Glutamatergic neuron (in vitro differentiated cells): ENCODE measurements at regions not wholly inside any gene's neighbourhood (a gene's known extent, or its start where the extent isn't known, plus 50 kb on each side); places are given as distances from the start of the nearest gene placed in this dataset.

Experiments used
- DNase-seq: peaks from one replicate; pipeline ENCODE4 v3.0.0; 2022
- H3K27ac Mint-ChIP-seq: one replicate; pipeline ENCODE4 v1.8.0; 2020; ENCODE audit warnings: mild to moderate bottlenecking, mixed read lengths, inconsistent platforms; ENCODE audit not compliant: unreplicated experiment
- H3K27me3 Mint-ChIP-seq: one replicate; pipeline ENCODE4 v1.8.0; 2020; ENCODE audit warnings: mild to moderate bottlenecking, moderate library complexity, mixed read lengths, inconsistent platforms; ENCODE audit not compliant: unreplicated experiment
- H3K36me3 Mint-ChIP-seq: one replicate; pipeline ENCODE4 v1.8.0; 2020; ENCODE audit warnings: mild to moderate bottlenecking, mixed read lengths, inconsistent platforms; ENCODE audit not compliant: unreplicated experiment
- H3K4me1 Mint-ChIP-seq: one replicate; pipeline ENCODE4 v1.8.0; 2020; ENCODE audit warnings: mild to moderate bottlenecking, low read depth, mixed read lengths, inconsistent platforms; ENCODE audit not compliant: unreplicated experiment
- H3K4me3 Mint-ChIP-seq: one replicate; pipeline ENCODE4 v1.8.0; 2020; ENCODE audit warnings: mild to moderate bottlenecking, mixed read lengths, inconsistent platforms; ENCODE audit not compliant: unreplicated experiment
- H3K9me3 Mint-ChIP-seq: one replicate; pipeline ENCODE4 v1.8.0; 2020; ENCODE audit warnings: mild to moderate bottlenecking, moderate library complexity, mixed read lengths, inconsistent platforms; ENCODE audit not compliant: unreplicated experiment
- CTCF ChIP-seq: fragments of 200-600 bp; sonication (generic); IDR thresholded peaks from one replicate; pipeline ENCODE4 v1.5.0; 2021; ENCODE audit not compliant: partially characterized antibody, unreplicated experiment

DNA sequence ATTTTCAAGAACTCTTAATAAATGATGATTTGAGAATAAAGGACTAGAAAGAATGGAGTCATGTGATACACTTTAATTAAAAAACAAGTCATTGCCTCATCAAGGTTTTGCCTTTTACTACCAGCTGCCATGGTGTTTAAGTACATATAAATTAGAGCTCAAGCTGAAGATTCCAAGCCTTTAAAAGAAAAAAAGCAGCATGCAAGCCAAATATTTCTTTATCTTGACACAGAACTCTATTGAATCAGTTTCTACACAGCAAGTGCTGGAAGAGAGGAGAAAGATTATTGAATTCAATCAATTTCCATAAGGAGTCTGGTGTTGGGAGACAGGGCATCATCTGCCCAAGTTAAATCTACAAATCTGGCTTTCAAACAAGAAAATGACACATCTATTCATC, 347.9 kb downstream of the WDR11 start:
- TF ChIP-seq CTCF, result no peak
- no peaks in the 10 kb centered on the region for H3K4me1 Mint-ChIP-seq
- H3K36me3 Mint-ChIP-seq, result peaks cover 5% of the 10 kb centered on the region
- no peaks in the 10 kb centered on the region for H3K27me3 Mint-ChIP-seq
- H3K4me3 Mint-ChIP-seq, result no peak overlapping the region
- DNase-seq, result no peak
- H3K9me3 Mint-ChIP-seq, result peaks cover 3% of the 10 kb centered on the region
- no peak overlapping the region for H3K27ac Mint-ChIP-seq

DNA sequence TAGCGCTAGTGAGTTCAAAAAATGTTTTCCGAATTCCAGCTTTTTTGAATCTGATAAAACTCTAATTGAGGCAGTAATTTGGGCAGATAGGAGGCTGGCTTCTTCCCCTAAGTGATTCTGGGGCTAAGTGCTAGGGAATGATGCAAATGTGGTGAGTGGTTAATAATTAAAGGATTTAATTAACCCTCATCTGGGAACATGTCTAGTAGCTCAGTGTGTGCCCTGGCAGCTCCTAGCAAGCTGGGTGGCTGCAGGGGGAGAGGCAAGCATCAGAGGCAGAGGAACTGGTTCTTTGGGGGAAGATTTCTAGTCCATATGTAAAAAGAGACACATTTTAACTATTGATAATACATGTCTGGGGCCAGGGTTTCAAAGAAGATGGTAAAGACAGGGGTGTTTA, 354.5 kb downstream of the WDR11 start:
- Mint-ChIP-seq H3K36me3 (no peaks in the 10 kb centered on the region), H3K4me3 (no peak overlapping the region), H3K27ac (no peak overlapping the region), H3K4me1 (peaks cover 2% of the 10 kb centered on the region), H3K27me3 (no peaks in the 10 kb centered on the region), H3K9me3 (peaks cover 2% of the 10 kb centered on the region)
- no peak for DNase-seq
- TF ChIP-seq CTCF, result no peak

- TF ChIP-seq CTCF, result no peak
- Mint-ChIP-seq H3K36me3 (no peaks in the 10 kb centered on the region), H3K4me1 (no peaks in the 10 kb centered on the region), H3K27me3 (no peaks in the 10 kb centered on the region), H3K27ac (no peak overlapping the region), H3K4me3 (no peak overlapping the region), H3K9me3 (no peaks in the 10 kb centered on the region)
- DNase-seq, result no peak
Measured at GRCh38 chr10:121211446-121211845, 360.3 kb downstream of the WDR11 start.

GRCh38 chr10:121213437-121213836, 362.3 kb downstream of the WDR11 start:
- H3K4me1 Mint-ChIP-seq, result no peaks in the 10 kb centered on the region
- H3K9me3 Mint-ChIP-seq, result no peaks in the 10 kb centered on the region
- no peak for DNase-seq
- H3K27me3 Mint-ChIP-seq, result no peaks in the 10 kb centered on the region
- no peak overlapping the region for H3K27ac Mint-ChIP-seq
- no peak for TF ChIP-seq CTCF
- H3K4me3 Mint-ChIP-seq, result no peak overlapping the region
- H3K36me3 Mint-ChIP-seq, result no peaks in the 10 kb centered on the region

DNA sequence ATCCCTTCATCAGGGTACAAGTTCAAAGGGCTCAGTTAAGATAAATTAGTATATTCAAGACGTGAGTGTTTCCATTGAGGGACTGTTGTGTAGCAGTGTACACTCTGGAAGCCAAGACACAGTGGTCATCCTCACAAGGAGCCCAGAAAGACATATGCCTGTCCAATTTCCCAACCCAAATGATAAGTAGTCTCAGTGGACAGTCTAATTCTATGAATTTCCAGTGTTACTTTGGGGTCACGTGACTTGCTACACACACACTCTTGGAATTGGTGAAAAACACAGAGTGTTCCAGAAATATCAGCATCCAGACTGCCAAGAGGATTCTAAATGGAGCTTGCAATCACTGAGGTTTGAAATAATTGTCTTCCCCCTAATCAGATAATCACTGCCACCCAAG, 365.1 kb downstream of the WDR11 start:
- no peaks in the 10 kb centered on the region for H3K27me3 Mint-ChIP-seq
- H3K9me3 Mint-ChIP-seq, result no peaks in the 10 kb centered on the region
- no peak for TF ChIP-seq CTCF
- H3K4me1 Mint-ChIP-seq, result no peaks in the 10 kb centered on the region
- H3K36me3 Mint-ChIP-seq, result no peaks in the 10 kb centered on the region
- no peak for DNase-seq
- no peak overlapping the region for H3K4me3 Mint-ChIP-seq
- no peak overlapping the region for H3K27ac Mint-ChIP-seq
